IMR-90 (cell line): ENCODE measurements at regions not wholly inside any gene's neighbourhood (a gene's known extent, or its start where the extent isn't known, plus 50 kb on each side); places are given as distances from the start of the nearest gene placed in this dataset.

Source experiments
- BHLHE40 ChIP-seq: fragments of 150-350 bp; IDR thresholded peaks from 2 replicates; pipeline ENCODE4 v1.6.1; 2016; ENCODE audit warnings: mild to moderate bottlenecking, low read depth, low read length
- CHD1 ChIP-seq: IDR thresholded peaks from 2 replicates; pipeline ENCODE4 v1.6.1; 2012; ENCODE audit warnings: low read depth, low read length, improper control_type of control experiment
- CTCF ChIP-seq: conservative IDR thresholded peaks from 2 replicates; pipeline ENCODE4 v1.5.1; 2012; ENCODE audit warnings: mild to moderate bottlenecking, low read depth, low read length, improper control_type of control experiment
- FOS ChIP-seq: fragments of 150-350 bp; IDR thresholded peaks from 2 replicates; pipeline ENCODE4 v1.6.1; 2016; ENCODE audit warnings: low read depth, low read length
- MAFK ChIP-seq: IDR thresholded peaks from 2 replicates; pipeline ENCODE4 v1.6.1; 2012; ENCODE audit warnings: low read depth, low read length, improper control_type of control experiment
- MXI1 ChIP-seq: IDR thresholded peaks from 2 replicates; pipeline ENCODE4 v1.6.1; 2012; ENCODE audit warnings: low read depth, mild to moderate bottlenecking, low read length, moderate library complexity, borderline replicate concordance
- NFE2L2 ChIP-seq: fragments of 150-350 bp; IDR thresholded peaks from 2 replicates; pipeline ENCODE4 v1.6.1; 2016; ENCODE audit warnings: low read depth, mild to moderate bottlenecking, low read length
- POLR2A ChIP-seq: IDR thresholded peaks from 2 replicates; pipeline ENCODE4 v1.6.1; 2012; ENCODE audit warnings: mild to moderate bottlenecking, low read depth, low read length
- RFX5 ChIP-seq: IDR thresholded peaks from 2 replicates; pipeline ENCODE4 v1.8.0; 2012; ENCODE audit warnings: low read depth, mild to moderate bottlenecking, low read length, moderate library complexity
- SMC3 ChIP-seq: fragments of 150-350 bp; IDR thresholded peaks from 2 replicates; pipeline ENCODE4 v1.6.1; 2016; ENCODE audit warnings: low read depth, mild to moderate bottlenecking, antibody characterized with exemption, low read length, moderate library complexity
- TF ChIP-seq, protein P1 (sequence below): fragments of 150-350 bp; IDR thresholded peaks from 2 replicates; pipeline ENCODE4 v1.6.1; 2017; ENCODE audit warnings: mild to moderate bottlenecking, antibody characterized with exemption, low read length, low read depth

DNA sequence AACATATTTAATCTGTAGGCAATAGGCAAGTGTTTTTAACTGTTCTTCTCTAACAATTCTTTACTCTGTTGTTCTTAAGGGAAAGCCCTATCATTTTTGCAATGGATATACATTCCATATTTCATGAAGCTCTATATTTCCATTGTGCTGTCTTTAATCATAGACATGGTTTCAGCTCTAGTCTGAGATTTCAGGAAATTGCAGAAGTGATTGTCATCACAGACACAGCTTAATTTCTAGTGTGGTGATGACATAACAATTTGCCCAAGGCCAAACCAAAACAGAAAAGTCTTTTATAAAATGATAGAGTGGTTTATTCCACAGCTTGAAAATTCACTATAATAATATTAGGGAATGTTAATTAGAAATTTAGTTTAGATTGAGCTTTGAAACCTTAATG lies 494.1 kb upstream of the SEMA3A start:
- TF ChIP-seq CTCF (no peak), FOS (no peak), POLR2A (no peak), BHLHE40 (no peak), CHD1 (no peak), RFX5 (no peak), MXI1 (no peak), NFE2L2 (no peak), MAFK (no peak), SMC3 (no peak)
- TF ChIP-seq, protein P1, sequence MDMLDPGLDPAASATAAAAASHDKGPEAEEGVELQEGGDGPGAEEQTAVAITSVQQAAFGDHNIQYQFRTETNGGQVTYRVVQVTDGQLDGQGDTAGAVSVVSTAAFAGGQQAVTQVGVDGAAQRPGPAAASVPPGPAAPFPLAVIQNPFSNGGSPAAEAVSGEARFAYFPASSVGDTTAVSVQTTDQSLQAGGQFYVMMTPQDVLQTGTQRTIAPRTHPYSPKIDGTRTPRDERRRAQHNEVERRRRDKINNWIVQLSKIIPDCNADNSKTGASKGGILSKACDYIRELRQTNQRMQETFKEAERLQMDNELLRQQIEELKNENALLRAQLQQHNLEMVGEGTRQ: no peak
